ENCODE measurements at regions not wholly inside any gene's neighbourhood (a gene's known extent, or its start where the extent isn't known, plus 50 kb on each side); places are given as distances from the start of the nearest gene placed in this dataset.

DNA sequence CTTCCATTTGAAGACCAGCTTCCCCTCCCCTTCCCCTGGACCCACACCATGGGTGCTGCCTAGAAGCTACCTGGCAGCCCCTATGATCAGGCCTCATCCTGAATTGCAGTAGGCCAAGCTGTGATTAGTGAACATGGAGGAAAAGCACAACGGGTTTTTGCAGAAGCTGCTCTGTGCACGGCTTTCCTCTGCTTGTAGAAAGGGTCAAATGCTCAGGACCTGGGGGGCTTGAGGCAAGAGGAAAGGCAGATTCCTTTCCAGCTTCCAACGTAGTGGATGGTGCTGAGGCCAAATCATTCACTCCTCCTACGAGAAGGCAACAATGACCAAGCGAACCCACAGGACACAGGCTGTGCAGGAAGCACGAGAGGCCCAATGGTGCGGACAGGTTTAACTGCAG lies 410.3 kb upstream of the SHH start:
- H3K9me2 ChIP-seq (ENCODE audit: insufficient read depth) = no peaks in the 10 kb centered on the region
- no peak for ATAC-seq
- H4K20me1 ChIP-seq (replicated peaks; ENCODE audit: insufficient read depth) = no peaks in the 10 kb centered on the region
- no peak overlapping the region for H3K27ac Mint-ChIP-seq
- H3K4me1 ChIP-seq (ENCODE audit: insufficient read depth) = no peaks in the 10 kb centered on the region
- no peaks in the 10 kb centered on the region for H3K36me3 ChIP-seq (ENCODE audit: insufficient read depth)
- no peak overlapping the region for H3K27ac ChIP-seq (ENCODE audit: low read depth)
- no peaks in the 10 kb centered on the region for H3K27me3 ChIP-seq (ENCODE audit: insufficient read depth)
- peaks cover 3% of the 10 kb centered on the region for H3K27me3 Mint-ChIP-seq (ENCODE audit: insufficient read depth, low read depth, poor library complexity)
- H3K9me3 Mint-ChIP-seq = peaks cover 4% of the 10 kb centered on the region; the same call in 2 of the 3 replicates
- no peaks in the 10 kb centered on the region for H3K36me3 Mint-ChIP-seq (ENCODE audit: low read depth)
- no peak for TF ChIP-seq CREB1 (CRISPR knock-in tag; IDR thresholded peaks at IDR 0.05; ENCODE audit: low read depth)
- no peak for TF ChIP-seq JUNB (IDR thresholded peaks at IDR 0.05; ENCODE audit: unreplicated experiment)
- no peak for TF ChIP-seq STAT1 (IDR thresholded peaks at IDR 0.05; ENCODE audit: unreplicated experiment)
- TF ChIP-seq NANOG (IDR thresholded peaks at IDR 0.05; ENCODE audit: borderline replicate concordance) = no peak
- no peak for TF ChIP-seq EZH2 (IDR thresholded peaks at IDR 0.05; ENCODE audit: low read depth, unreplicated experiment)
- no peak for TF ChIP-seq CTCF (conservative IDR thresholded peaks at IDR 0.05; ENCODE audit: low read depth in 2 of 2)
- no peak for TF ChIP-seq ZNF462 (CRISPR knock-in tag; IDR thresholded peaks at IDR 0.05)
- TF ChIP-seq, protein P1, sequence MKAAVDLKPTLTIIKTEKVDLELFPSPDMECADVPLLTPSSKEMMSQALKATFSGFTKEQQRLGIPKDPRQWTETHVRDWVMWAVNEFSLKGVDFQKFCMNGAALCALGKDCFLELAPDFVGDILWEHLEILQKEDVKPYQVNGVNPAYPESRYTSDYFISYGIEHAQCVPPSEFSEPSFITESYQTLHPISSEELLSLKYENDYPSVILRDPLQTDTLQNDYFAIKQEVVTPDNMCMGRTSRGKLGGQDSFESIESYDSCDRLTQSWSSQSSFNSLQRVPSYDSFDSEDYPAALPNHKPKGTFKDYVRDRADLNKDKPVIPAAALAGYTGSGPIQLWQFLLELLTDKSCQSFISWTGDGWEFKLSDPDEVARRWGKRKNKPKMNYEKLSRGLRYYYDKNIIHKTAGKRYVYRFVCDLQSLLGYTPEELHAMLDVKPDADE (IDR thresholded peaks at IDR 0.05) = no peak
- TF ChIP-seq POLR2AphosphoS5 (IDR thresholded peaks at IDR 0.05; ENCODE audit: low read depth) = no peak
- TF ChIP-seq REST (IDR thresholded peaks at IDR 0.05; ENCODE audit: unreplicated experiment) = no peak
- TF ChIP-seq ZNF331 (CRISPR knock-in tag; IDR thresholded peaks at IDR 0.05; ENCODE audit: low read depth) = no peak
- TF ChIP-seq ZNF114 (CRISPR knock-in tag; IDR thresholded peaks at IDR 0.05) = no peak
- no peak for TF ChIP-seq EZH2phosphoT487 (IDR thresholded peaks at IDR 0.05; ENCODE audit: unreplicated experiment)
- H3K4me3 Mint-ChIP-seq = no peak overlapping the region
- no peak overlapping the region for H3K4me2 ChIP-seq
- no peak overlapping the region for H2AFZ ChIP-seq
- H3K4me1 Mint-ChIP-seq = no peaks in the 10 kb centered on the region
- no peaks in the 10 kb centered on the region for H3K79me2 ChIP-seq (replicated peaks; ENCODE audit: insufficient read depth)
- no peak overlapping the region for H3K4me3 ChIP-seq
- no peaks in the 10 kb centered on the region for H3F3A ChIP-seq (replicated peaks; ENCODE audit: low read depth)
- DNase-seq (ENCODE audit: low spot score) = no peak

Measured in GM23338 (cell line).